Neural progenitor cell (in vitro differentiated cells): ENCODE measurements at regions not wholly inside any gene's neighbourhood (a gene's known extent, or its start where the extent isn't known, plus 50 kb on each side); places are given as distances from the start of the nearest gene placed in this dataset.
"Not testable (repeated sequence)": the region's sequence is repeated elsewhere in the genome, so short reads cannot be mapped to it uniquely, and the experiment has no call there.

Source experiments
- EZH2phosphoT487 ChIP-seq: fragments of 200-600 bp; sonication (generic); IDR thresholded peaks from 2 replicates; pipeline ENCODE4 v1.6.1; 2017; ENCODE audit warnings: antibody characterized with exemption
- TF ChIP-seq, protein P1 (sequence below): fragments of 200-600 bp; sonication (generic); IDR thresholded peaks from 2 replicates; pipeline ENCODE4 v1.5.1; 2017; ENCODE audit warnings: antibody characterized with exemption, mild to moderate bottlenecking

GRCh38 chr1:206367955-206368622 is 102.2 kb upstream of the IKBKE start:
- TF ChIP-seq, protein P1, sequence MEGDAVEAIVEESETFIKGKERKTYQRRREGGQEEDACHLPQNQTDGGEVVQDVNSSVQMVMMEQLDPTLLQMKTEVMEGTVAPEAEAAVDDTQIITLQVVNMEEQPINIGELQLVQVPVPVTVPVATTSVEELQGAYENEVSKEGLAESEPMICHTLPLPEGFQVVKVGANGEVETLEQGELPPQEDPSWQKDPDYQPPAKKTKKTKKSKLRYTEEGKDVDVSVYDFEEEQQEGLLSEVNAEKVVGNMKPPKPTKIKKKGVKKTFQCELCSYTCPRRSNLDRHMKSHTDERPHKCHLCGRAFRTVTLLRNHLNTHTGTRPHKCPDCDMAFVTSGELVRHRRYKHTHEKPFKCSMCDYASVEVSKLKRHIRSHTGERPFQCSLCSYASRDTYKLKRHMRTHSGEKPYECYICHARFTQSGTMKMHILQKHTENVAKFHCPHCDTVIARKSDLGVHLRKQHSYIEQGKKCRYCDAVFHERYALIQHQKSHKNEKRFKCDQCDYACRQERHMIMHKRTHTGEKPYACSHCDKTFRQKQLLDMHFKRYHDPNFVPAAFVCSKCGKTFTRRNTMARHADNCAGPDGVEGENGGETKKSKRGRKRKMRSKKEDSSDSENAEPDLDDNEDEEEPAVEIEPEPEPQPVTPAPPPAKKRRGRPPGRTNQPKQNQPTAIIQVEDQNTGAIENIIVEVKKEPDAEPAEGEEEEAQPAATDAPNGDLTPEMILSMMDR: not testable (repeated sequence)
- TF ChIP-seq EZH2phosphoT487: not testable (repeated sequence)
